DMS53 (cell line): ENCODE measurements at regions not wholly inside any gene's neighbourhood (a gene's known extent, or its start where the extent isn't known, plus 50 kb on each side); places are given as distances from the start of the nearest gene placed in this dataset.
A peak's percentile ranks its signal among the peaks of the same experiment; 100 is the strongest.
"Not testable (repeated sequence)": the region's sequence is repeated elsewhere in the genome, so short reads cannot be mapped to it uniquely, and the experiment has no call there.

Experiments used
- DNase-seq: peaks from one replicate; lab custom pipeline; 2025; lab: John Stamatoyannopoulos, UW

DNA sequence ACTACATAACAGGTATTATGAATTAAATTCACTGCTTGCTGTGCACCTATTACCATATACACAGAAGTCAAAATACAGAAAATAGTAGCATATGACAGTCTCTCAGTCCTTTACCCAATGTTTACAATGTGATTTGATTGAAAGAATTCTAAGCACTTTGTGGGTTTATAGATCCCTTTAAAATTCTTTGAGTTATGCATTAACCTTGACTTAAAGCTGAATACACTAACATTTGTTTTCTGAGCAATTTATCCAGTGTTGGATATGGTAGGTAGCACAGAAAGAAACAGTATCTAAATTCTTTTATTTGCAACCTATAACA is 230.8 kb upstream of the DDI1 start:
- DNase-seq: no peak

DNA sequence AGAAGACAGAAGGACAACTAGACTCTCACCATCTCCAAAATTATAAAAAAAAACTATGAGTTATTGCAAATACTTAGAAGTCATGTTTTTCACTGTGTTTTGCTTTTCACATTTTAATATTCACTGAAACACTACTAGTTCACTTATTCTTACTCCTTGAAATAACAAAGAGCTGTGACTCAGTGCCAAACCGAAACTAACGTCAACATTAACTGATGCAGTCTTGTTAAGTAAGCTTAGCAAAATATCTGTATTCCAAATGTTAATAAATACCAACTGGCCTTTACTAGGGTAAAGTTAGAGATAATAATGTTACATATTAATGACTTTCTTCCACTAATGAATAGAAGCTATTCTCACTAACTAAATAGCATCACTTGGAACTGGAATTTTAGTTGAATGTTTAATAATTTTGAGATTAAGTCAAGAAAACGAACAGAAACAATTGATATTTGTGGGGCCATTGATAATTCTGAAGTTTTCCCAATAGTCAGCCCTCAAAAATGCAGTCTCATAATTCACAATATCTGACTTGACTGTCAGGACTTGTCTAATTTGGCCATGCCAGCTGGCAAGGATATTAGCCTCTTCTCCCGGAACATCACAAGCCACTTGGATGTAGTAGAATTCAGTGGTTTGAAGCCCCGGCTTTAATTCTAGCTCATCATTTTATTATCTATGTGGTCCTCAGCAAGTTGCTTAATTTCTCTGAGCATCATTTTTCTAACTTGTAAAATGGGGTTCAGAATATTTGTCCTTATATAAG is 230.1 kb upstream of the DDI1 start:
- peak; percentile 51 for DNase-seq

DNA sequence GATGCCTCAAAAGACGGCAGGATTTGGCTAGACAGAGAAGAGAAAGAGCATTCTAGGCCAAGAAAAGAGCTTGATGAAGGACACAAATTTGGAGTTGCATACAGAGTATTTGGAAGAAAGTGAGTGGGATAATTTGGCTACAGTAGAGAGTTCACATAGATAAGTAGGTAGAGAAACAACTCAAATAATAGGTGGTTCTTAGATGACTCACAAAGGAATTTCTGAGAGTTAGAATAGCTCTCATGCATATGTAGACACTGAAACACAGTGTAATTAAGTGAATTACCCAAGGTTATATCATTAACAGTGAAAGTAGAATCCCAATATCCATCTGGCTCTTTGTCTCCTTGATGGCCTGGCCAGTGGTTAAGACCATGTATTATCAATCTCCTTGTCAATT is 228.6 kb upstream of the DDI1 start:
- no peak for DNase-seq

DNA sequence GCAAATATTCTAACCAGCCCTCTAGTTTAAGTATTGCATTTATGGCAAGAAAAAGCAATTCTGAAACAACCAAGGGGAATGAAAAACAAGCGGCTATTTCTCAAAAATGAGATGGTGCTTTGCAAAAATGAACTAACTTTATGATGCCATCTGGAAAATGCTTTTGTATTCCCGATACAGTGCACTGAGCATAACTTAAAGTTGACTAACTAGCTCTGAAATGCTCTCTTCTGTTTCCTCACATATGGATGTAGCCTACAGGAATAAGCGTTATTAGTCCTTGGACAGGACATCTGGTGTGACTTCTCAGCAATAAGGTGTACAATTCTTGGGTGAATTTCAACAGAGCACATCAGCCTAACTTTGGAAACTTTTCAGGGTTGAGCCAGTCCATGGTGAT is 228.2 kb upstream of the DDI1 start:
- no peak for DNase-seq

DNA sequence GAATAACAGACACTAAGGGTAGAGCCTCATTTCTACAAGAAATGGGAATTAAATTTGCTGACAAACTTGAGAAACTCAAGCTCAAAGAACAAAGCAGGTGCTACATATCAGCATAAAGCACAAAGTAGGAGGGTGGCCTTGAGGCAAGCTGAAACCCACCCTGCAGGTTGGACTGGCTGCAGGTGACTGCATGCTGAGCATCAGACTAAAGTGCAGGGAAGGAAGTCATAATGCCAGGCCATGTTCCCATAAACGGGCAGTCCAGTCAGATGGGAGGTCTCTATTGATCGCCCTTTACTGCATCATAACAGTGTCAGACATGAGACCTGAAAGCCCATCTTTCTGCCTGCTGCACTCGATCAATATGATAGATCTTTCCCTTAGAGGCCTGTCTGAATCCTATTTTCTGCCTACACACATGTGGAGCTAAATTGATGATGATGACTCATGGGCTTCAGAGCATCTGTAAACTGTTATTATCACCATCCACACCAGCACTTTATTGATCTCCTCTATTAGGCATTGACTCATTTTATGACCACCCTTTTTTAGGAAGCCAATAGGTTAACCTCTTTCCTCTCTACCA is 224.5 kb upstream of the DDI1 start:
- DNase-seq: no peak

DNA sequence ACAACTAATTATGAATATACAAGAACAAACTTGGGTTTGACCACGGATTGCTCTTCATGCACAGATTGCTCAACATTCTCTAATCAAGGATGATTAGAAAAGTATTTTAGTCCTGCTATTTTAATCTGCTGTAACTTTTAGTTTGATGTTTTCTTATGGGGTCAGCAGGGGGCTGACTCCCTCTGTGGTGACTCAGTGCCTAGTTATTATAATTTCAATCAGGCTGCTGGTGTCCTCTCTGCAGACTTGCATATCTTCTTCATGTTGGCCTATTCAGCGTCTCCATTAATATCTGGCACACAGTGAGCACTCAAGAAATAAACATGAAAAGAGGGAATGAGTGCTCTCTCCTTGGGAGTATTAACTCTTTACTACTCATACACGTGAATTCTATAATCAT is 223.8 kb upstream of the DDI1 start:
- no peak for DNase-seq

DNA sequence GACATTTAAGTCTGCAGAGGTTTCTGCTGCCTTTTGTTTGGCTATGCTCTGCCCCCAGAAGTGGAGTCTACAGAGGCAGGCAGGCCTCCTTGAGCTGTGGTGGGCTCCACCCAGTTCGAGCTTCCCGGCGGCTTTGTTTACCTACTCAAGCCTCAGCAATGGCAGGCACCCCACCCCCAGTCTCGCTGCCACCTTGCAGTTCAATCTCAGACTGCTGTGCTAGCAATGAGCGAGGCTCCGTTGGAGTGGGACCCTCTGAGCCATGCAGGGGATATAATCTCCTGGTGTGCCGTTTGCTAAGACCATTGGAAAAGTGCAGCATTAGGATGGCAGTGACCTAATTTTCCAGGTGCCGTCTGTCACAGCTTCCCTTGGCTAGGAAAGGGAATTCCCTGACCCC is 216.1 kb upstream of the DDI1 start:
- not testable (repeated sequence) for DNase-seq

DNA sequence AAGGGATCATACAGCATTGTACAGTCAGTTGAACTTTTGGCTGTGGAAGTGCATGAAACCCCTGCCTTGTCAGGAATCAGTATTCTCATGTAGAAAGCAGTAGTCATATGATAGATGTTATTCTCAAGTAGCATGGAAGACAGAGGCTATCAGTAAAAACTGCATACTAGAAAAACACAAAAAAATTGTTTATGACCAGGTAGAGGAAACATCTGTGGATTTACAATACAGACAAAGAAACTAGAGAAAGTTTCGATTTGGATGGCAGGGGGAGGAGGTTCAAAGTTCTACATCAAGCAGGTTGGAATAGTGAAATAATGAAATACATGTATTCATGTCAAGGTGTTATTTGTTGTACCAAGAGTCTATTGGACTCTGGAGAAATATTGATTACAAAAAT is 212.3 kb upstream of the DDI1 start:
- DNase-seq: no peak

DNA sequence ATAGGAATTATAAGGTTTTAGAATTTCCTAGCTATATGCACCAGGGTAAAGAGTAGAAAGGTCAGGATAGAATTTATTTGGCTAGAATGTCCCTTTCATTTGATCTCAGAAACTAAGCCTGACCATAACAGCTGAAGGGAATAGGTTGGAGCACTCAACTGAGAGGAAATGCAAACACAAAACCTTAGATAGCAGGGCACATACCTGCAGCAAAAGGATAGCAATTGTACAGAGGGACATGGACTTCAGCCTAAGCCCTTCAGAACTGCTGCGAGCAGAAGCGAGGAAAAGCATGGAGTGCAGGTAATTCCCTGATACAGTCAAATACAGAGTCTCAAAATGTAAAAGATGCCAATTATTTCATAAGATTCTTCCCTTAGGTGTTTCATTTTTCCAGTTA is 211.0 kb upstream of the DDI1 start:
- DNase-seq: no peak

DNA sequence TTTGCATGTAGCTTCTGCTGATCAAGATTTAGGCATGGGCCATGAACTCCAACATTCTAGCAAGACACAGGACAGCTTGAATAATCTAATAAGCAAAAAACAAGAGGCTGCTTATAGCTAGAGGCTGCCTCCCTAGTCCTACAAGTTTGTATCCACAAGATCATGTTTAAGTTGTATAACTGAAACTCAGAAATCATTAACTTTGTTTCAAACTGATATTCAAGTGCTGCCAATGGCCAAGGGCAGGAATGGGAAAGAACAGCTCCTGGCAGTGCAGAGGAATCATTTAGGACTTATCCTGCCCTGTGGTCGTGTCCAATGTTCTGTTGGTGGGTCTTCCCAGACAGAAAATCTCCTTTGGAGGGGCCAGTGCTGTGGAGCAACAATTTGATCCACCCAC is 209.6 kb upstream of the DDI1 start:
- DNase-seq: no peak

DNA sequence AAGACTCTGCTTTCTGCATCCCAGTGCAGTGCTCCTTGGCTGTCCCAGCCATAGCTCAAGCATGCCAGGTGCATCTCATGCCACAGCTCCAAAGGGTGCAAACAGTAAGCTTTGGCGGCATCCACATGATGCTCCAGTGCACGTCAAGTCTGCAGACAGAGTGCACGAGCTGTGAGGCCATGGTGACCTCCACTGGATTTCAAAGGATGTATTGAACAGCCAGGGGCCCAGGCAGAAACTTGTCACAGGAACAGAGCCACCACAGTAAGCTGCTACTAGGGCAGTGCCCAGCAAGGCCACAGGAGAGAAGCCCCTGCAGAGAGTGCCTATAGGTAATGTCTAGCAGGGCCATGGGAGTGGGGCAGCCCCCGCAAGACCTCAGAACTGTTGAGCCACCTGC is 206.8 kb upstream of the DDI1 start:
- DNase-seq: no peak

DNA sequence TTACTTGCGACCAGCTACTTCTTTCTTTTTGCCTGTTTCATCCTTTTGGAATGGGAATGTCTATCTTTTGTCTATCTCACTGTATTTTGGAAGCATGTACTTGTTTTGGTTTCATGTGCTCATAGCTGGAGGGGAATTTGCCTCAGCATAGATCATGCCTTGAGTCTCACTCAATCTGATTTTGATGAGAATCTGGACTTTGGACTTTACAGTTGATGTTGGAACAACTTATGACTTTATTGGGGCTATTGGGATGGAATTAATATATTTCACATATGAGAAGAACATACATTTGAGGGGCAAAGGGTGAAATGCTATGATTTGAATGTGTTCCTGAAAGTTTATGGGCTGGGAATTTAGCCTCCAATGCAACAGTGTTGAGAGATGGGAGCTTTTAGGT is 206.2 kb upstream of the DDI1 start:
- DNase-seq: no peak

DNA sequence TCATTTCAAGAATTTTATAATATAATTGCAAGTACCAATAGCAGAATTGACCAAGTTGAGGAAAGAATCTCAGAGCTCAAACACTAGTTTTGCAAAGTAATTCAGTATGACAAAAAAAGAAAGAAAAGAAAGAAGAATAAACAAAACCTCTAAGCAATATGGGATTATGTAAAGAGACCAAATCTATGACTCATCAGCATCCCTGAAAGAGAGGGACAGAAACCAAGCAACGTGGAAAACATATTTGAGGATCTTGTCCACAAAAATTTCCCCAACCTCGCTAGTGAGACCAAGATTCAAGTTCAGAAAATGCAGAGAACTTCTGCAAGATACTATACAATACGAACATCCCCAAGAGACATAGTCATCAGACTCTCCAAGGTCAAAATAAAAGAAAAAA is 203.7 kb upstream of the DDI1 start:
- peak; percentile 52 for DNase-seq

DNA sequence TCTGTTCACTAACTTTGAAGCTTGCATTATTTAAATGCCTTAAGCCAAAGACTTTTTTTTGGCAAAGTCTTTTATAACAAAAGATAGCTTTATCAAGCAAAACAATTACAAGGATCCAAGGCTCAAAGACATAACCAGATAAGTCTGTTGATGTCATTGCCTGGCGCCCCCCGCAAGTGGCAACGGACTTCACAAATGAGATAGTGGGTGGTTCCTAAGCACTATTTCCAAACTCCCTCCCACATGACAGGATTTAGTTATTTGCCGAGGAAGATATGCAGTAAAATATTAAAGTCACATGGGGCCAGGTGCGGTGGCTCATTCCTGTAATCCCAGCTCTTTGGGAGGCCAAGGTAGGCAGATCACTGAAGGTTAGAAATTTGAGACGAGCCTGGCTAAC is 194.2 kb upstream of the DDI1 start:
- no peak for DNase-seq

DNA sequence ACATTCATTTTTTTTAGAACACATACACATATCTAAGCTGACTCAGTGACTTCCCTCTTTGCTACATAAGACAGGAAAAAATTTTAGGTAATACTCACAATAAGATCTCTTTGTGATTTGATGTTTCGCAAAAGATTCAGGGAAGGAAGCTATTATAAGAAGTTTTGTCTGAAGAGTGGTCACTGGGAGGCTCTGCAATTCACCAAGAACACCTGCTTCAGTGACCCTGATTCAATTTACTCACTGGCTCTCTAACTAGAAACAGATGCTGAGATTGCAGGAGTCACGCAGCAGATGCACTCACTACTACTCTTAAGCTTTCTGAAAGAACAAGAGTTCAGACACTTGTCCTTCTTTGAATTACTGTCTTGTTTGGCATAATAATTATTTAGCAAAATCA is 193.6 kb upstream of the DDI1 start:
- no peak for DNase-seq

DNA sequence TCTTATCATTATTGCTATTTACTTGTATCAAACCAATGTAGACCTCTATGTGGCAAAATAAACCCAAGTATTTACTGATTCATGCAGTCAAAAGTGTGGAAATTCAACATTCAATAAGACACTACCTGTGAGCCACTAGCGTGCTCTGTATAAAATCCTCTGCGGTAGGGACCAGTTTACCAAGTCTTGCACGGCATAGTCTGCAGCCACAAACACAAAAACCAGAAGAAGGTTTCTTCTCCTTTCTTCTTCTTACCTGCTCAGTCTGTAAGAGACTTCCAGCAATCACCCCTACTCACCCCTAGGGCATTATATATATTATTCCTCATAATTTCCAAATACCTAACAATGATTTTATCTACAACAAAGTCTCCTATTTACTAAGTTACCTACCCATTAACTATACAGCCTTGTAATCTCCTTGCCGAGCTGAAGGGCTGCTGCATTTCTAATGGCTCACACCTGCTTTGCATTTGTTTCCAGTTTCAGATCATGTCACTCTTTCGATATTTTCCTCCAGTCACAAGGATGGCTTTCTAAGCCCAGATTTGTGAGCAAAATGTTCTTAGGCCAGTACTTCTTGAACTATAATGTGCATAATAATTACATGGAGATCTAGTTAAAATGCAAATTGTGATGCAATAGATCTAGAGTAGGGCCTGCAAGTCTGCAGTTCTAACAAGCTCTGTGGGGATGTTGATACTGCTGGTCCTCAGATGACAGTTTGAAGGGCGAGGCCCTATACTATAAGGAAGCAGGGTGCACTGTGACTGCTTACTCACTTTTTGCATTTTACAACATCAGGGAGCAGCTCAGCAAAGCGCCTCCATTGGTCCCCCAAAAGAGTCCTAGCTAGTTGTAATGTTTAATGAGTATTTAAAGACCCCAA is 191.9 kb upstream of the DDI1 start:
- no peak for DNase-seq

DNA sequence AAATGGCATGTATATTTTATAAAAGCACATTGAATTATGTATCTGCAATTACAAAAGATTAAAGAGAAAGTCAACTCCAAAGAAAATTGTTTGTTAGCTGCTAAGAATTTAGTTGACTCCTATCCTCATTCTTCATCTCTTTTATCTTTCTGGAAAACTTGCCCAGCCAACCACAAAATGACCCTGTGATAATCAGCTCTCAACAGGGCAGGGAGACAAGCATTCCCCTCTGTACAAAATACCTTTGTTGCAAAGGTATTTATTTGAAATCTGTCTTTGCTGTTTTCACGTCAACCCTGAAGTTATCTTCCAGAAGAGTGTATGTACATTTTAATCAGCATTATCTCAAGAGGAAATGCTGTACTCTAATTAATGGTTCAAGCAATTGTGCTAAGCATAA is 191.1 kb upstream of the DDI1 start:
- DNase-seq: no peak

DNA sequence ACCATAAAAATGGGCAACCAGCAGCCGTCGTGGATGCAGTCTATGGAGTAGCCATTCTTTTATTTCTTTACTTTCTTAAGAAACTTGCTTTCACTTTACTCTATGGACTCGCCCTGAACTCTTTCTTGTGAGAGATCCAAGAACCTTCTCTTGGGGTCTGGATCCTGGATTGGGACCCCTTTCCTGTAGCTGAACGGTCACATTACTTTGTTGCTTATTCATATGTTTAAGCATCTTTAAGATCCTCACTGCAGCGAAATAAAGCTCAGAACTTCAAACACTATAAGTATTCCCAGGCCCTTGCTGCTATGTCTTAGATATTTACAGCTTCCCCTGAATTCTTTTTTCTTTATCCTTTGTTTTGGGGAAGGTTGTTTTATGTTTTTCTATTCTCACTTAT is 187.8 kb upstream of the DDI1 start:
- DNase-seq: no peak

DNA sequence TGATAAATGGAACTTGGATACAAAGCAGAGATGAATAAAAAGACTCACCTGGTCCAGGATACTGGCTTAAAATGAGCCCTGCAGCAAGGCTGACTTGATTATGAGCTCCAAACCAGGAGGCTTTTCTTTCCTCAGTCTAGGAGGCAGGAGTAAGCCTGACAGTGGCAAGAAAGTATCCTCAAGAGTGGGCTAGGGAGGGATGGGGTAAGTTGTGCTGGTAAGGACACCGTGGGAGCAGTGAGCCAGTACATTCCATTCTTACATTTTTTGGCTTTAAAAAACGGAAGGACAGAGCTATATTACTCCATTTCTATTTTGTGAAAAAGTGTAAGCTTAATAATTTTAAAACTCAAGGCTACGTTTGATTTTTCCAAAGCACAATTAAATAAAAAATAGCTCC is 187.1 kb upstream of the DDI1 start:
- DNase-seq: no peak

DNA sequence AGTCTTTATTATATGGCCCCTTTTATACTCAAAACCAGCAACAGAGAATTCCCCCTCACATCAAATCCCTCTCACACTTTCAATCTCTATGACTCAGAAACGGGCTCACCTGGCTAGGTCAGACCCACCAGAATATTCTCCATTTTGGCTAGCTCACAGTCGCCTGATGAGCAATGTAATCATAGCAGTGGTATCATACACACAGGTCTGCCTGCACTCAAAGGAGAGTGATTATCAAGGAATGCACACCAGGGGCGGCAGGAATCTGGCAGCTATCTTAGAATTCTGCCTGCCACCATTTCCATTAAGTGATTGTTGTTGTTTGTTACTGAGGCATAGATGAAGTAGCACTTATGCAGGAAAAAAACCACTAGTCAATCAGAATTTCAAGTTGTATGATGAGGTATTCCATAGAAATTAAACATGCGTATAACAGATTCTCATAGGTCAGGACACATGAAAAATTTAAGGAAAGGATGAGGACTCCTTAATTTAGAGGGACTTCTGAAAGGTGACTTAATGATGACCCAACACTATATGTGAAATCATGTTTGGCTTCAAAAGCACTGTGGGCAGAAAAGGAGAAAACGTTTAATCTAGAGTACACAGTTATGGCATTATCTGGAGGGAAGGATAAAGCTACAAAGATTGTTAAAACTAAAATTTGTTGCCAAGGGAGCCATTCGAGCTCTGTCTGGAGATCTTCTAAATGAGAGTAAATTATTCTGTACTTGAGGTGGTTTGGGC is 185.8 kb upstream of the DDI1 start:
- no peak for DNase-seq

DNA sequence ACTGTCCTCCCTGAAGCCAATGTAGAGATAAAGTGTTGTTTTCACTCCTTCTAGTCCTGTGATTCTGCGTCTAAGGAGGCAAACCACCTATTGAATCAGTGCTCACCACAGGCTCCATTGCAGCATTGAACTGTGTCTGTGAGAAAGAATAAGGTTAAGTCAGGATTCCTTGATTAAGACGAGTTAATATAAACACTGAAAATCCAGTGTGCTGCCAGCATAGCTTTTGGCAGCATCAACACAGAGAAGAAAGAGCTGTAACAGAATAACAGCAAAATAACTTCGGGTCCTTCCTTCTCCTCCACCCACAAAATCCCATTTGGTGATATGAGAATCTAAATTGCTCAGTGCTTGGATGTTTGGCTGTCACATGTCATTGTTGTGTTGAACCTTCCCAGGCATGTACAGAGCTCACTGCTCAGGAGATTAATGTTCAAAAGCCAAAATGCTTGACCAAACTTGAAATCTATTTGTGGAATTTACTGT is 185.2 kb upstream of the DDI1 start:
- no peak for DNase-seq
